K562 (cell line): ENCODE measurements at regions not wholly inside any gene's neighbourhood (a gene's known extent, or its start where the extent isn't known, plus 50 kb on each side); places are given as distances from the start of the nearest gene placed in this dataset.
"Not testable (repeated sequence)": the region's sequence is repeated elsewhere in the genome, so short reads cannot be mapped to it uniquely, and the experiment has no call there.

Experiments used
- CBX3 ChIP-seq, 2 experiments: IDR thresholded peaks; 1 replicate in 1 of 2; 2 replicates in 1 of 2; pipeline ENCODE4 v1.6.1; 2012; ENCODE audit warnings: inconsistent platforms in 2 of 2, low read length in 2 of 2, borderline replicate concordance in 1 of 2, control low read depth in 1 of 2
- ETV6 ChIP-seq, 3 experiments: fragments of 150-350 bp in 1 of 3; sonication (generic) in 1 of 3; formaldehyde crosslinking in 1 of 3; IDR thresholded peaks; 2 replicates each; pipeline versions ENCODE4 v1.6.1 to v1.8.0; 2014 to 2022; ENCODE audit warnings: borderline replicate concordance in 2 of 3, low read depth in 2 of 3, antibody characterized with exemption in 1 of 3, low read length in 1 of 3, mild to moderate bottlenecking in 1 of 3, missing genetic modification reagents in 1 of 3
- POLR2A ChIP-seq: fragments of 450-650 bp; conservative IDR thresholded peaks from 2 replicates; pipeline ENCODE4 v1.6.1; 2016
- PTBP1 ChIP-seq: fragments of 200-400 bp; formaldehyde crosslinking; IDR thresholded peaks from 2 replicates; pipeline ENCODE4 v1.6.1; 2017; ENCODE audit warnings: low read depth, low read length
- RBM34 ChIP-seq: fragments of 200-400 bp; formaldehyde crosslinking; IDR thresholded peaks from 2 replicates; pipeline ENCODE4 v1.6.1; 2018; ENCODE audit warnings: low read length, borderline replicate concordance; ENCODE audit not compliant: insufficient read depth
- REST ChIP-seq, 2 experiments: fragments of 450-650 bp; formaldehyde crosslinking in 1 of 2; IDR thresholded peaks; 2 replicates each; pipeline versions ENCODE4 v1.4.0 to v1.6.1; 2014 to 2020; ENCODE audit warnings: mild to moderate bottlenecking in 2 of 2, borderline replicate concordance in 1 of 2, low read depth in 1 of 2
- RFX5 ChIP-seq: IDR thresholded peaks from 2 replicates; pipeline ENCODE4 v1.6.1; 2011; ENCODE audit warnings: low read depth, mild to moderate bottlenecking, improper control_type of control experiment, low read length
- SMARCE1 ChIP-seq: fragments of 450-650 bp; IDR thresholded peaks from 2 replicates; pipeline ENCODE4 v1.7.1; 2016; ENCODE audit warnings: mild to moderate bottlenecking
- SP1 ChIP-seq: sonication (generic); formaldehyde crosslinking; IDR thresholded peaks from 2 replicates; pipeline ENCODE4 v1.8.1; 2022; ENCODE audit warnings: mild to moderate bottlenecking, missing genetic modification reagents
- TEAD4 ChIP-seq, 2 experiments: sonication (generic) in 1 of 2; formaldehyde crosslinking in 1 of 2; IDR thresholded peaks; 2 replicates each; pipeline versions ENCODE4 v1.6.1 to v1.8.0; 2012 to 2022; ENCODE audit warnings: borderline replicate concordance in 1 of 2, inconsistent platforms in 1 of 2, low read length in 1 of 2, mild to moderate bottlenecking in 1 of 2, missing genetic modification reagents in 1 of 2
- USF1 ChIP-seq: sonication (generic); formaldehyde crosslinking; IDR thresholded peaks from 2 replicates; pipeline ENCODE4 v1.9.0; 2022; ENCODE audit warnings: mild to moderate bottlenecking, missing genetic modification reagents
- YY1 ChIP-seq, 3 experiments: IDR thresholded peaks; 2 replicates each; pipeline ENCODE4 v1.6.1; 2011; ENCODE audit warnings: low read length in 2 of 3, mild to moderate bottlenecking in 2 of 3, moderate library complexity in 2 of 3, borderline replicate concordance in 1 of 3, control low read depth in 1 of 3, low read depth in 1 of 3; ENCODE audit not compliant: insufficient read depth in 3 of 3, insufficient replicate concordance in 2 of 3, control insufficient read depth in 1 of 3, insufficient read length in 1 of 3; ENCODE audit errors: extremely low read depth in 1 of 3
- ZNF584 ChIP-seq: fragments of 200-800 bp; sonication (Bioruptor generic); IDR thresholded peaks from 2 replicates; pipeline ENCODE4 v1.6.1; 2016; ENCODE audit warnings: low read depth, mild to moderate bottlenecking, missing genetic modification characterization, missing compliant biosample characterization

GRCh38 chr2:172264820-172265219 lies 162.1 kb upstream of the DLX2 start:
- TF ChIP-seq SP1; SMARCE1; RBM34; ZNF584 (CRISPR knock-in tag); REST (IDR thresholded peaks at IDR 0.05; ENCODE audit: borderline replicate concordance); REST (CRISPR knock-in tag; IDR thresholded peaks at IDR 0.05; ENCODE audit: low read depth); USF1; PTBP1; RFX5; CBX3 (IDR thresholded peaks at IDR 0.05; ENCODE audit: borderline replicate concordance in 1 of 2, low read length in 2 of 2); TEAD4 (IDR thresholded peaks at IDR 0.05; ENCODE audit: low read length); TEAD4 (CRISPR knock-in tag; IDR thresholded peaks at IDR 0.05; ENCODE audit: borderline replicate concordance); POLR2A; YY1 (IDR thresholded peaks at IDR 0.05; ENCODE audit: borderline replicate concordance in 1 of 3, control insufficient read depth in 1 of 3, extremely low read depth in 1 of 3, insufficient read depth in 3 of 3, insufficient read length in 1 of 3, insufficient replicate concordance in 2 of 3, low read depth in 1 of 3, low read length in 2 of 3); ETV6 (IDR thresholded peaks at IDR 0.05; ENCODE audit: borderline replicate concordance in 1 of 2, low read depth in 2 of 2, low read length in 1 of 2); ETV6 (CRISPR knock-in tag; IDR thresholded peaks at IDR 0.05; ENCODE audit: borderline replicate concordance): not testable (repeated sequence)
